GM23248 (cell line): ENCODE measurements at regions not wholly inside any gene's neighbourhood (a gene's known extent, or its start where the extent isn't known, plus 50 kb on each side); places are given as distances from the start of the nearest gene placed in this dataset.
A peak's percentile ranks its signal among the peaks of the same experiment; 100 is the strongest.

Experiments
- DNase-seq: peaks from one replicate; pipeline ENCODE4 v3.0.0-alpha.2; 2015
- H2AFZ ChIP-seq: fragments of 200-600 bp; sonication (generic); 2 replicates; pipeline ENCODE4 v1.6.1; 2016; ENCODE audit warnings: antibody characterized with exemption
- H3F3A ChIP-seq: fragments of 200-600 bp; sonication (generic); 2 replicates; pipeline ENCODE4 v1.6.1; 2016; ENCODE audit warnings: mild to moderate bottlenecking, antibody characterized with exemption, mixed run types; ENCODE audit not compliant: insufficient read depth
- H3K27ac ChIP-seq: fragments of 200-600 bp; sonication (generic); 2 replicates; pipeline ENCODE4 v1.5.1; 2016; ENCODE audit warnings: mild to moderate bottlenecking
- H3K27me3 ChIP-seq: fragments of 200-600 bp; sonication (generic); replicated peaks from 2 replicates; pipeline ENCODE4 v1.6.1; 2016; ENCODE audit warnings: mild to moderate bottlenecking; ENCODE audit not compliant: insufficient read depth
- H3K36me3 ChIP-seq: fragments of 200-600 bp; sonication (generic); 2 replicates; pipeline ENCODE4 v1.6.1; 2016; ENCODE audit warnings: low read depth, mild to moderate bottlenecking
- H3K4me1 ChIP-seq: fragments of 200-600 bp; sonication (generic); 2 replicates; pipeline ENCODE4 v1.6.1; 2016; ENCODE audit warnings: mild to moderate bottlenecking; ENCODE audit not compliant: insufficient read depth
- H3K4me2 ChIP-seq: fragments of 200-600 bp; sonication (generic); one replicate; pipeline ENCODE4 v1.6.1; 2016; ENCODE audit warnings: mild to moderate bottlenecking; ENCODE audit not compliant: unreplicated experiment
- H3K4me3 ChIP-seq: fragments of 200-600 bp; sonication (generic); 2 replicates; pipeline ENCODE4 v1.5.1; 2016; ENCODE audit warnings: mild to moderate bottlenecking
- H3K79me2 ChIP-seq: fragments of 200-600 bp; sonication (generic); 2 replicates; pipeline ENCODE4 v1.6.1; 2016; ENCODE audit warnings: mild to moderate bottlenecking; ENCODE audit not compliant: insufficient read depth
- H3K9ac ChIP-seq: fragments of 200-600 bp; sonication (generic); 2 replicates; pipeline ENCODE4 v1.6.1; 2016; ENCODE audit warnings: mild to moderate bottlenecking
- H3K9me2 ChIP-seq: fragments of 200-600 bp; sonication (generic); 2 replicates; pipeline ENCODE4 v1.6.1; 2016; ENCODE audit warnings: mixed run types, mild to moderate bottlenecking, moderate library complexity; ENCODE audit not compliant: insufficient read depth
- H3K9me3 ChIP-seq: fragments of 200-600 bp; sonication (generic); one replicate; pipeline ENCODE4 v1.6.1; 2017; ENCODE audit warnings: low read depth
- H4K20me1 ChIP-seq: fragments of 200-600 bp; sonication (generic); 2 replicates; pipeline ENCODE4 v1.6.0; 2016; ENCODE audit not compliant: insufficient read depth
- EZH2 ChIP-seq: fragments of 200-600 bp; sonication (generic); IDR thresholded peaks from 2 replicates; pipeline ENCODE4 v1.6.1; 2018; ENCODE audit warnings: antibody characterized with exemption, mild to moderate bottlenecking; ENCODE audit not compliant: insufficient read depth, poor library complexity, severe bottlenecking
- EZH2phosphoT487 ChIP-seq: fragments of 200-600 bp; sonication (generic); IDR thresholded peaks from 2 replicates; pipeline ENCODE4 v1.6.1; 2018; ENCODE audit warnings: antibody characterized with exemption, moderate library complexity, mild to moderate bottlenecking, low read depth; ENCODE audit not compliant: insufficient read depth
- WGBS, 2 experiments: methylation state at CpG; one replicate each; pipeline ENCODE4 v1.1.6; 2015 to 2017; ENCODE audit warnings: low lambda C conversion rate in 2 of 2, low coverage in 1 of 2; ENCODE audit errors: missing lambda C conversion rate in 2 of 2; 5-methylcytosine and 5-hydroxymethylcytosine counted together
- in situ Hi-C: fragments of 300-500 bp; cut with MboI; formaldehyde crosslinking; loops from 2 replicates; pipeline ENCODE4 v1.15.0; 2020

DNA sequence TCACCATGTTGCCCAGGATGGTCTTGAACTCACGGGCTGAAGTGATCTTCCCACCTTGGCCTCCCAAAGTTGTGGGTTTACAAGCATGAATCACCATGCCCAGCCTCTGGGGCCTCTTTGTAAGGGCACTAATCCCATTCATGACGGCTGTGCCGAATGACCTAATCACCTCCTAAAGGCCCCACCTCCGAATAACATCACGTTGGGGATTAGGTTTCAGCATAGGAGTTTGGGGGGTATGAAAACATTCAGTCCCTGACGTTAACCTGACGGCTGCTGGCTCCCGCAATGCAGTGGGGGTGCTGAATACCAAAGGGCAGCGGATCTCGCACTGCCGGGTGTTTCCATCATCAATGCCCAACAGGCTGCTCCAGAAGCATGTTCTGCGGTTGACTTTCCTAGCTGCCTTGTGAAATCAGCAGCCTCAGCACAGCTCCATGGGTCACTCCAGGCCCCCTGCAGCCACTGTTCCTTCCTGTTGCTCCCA is 120.8 kb upstream of the SEC14L1 start:
- no peak overlapping the region for H3K9ac ChIP-seq
- WGBS, 2 experiments: 53 to 54% methylated on average over 12 of the region's 12 CpGs
- TF ChIP-seq EZH2 (no peak), EZH2phosphoT487 (no peak)
- DNase-seq: no peak
- H3K4me3 ChIP-seq: no peak overlapping the region
- no peaks in the 10 kb centered on the region for H3K4me1 ChIP-seq
- no peak overlapping the region for H2AFZ ChIP-seq
- H3K4me2 ChIP-seq: no peak overlapping the region
- no peaks in the 10 kb centered on the region for H3K9me2 ChIP-seq
- no peaks in the 10 kb centered on the region for H3K9me3 ChIP-seq
- H3F3A ChIP-seq: no peaks in the 10 kb centered on the region
- peaks cover 23% of the 10 kb centered on the region for H3K27me3 ChIP-seq
- H3K79me2 ChIP-seq: no peaks in the 10 kb centered on the region
- no peaks in the 10 kb centered on the region for H3K36me3 ChIP-seq
- in situ Hi-C loops: no loop called here
- no peaks in the 10 kb centered on the region for H4K20me1 ChIP-seq
- no peak overlapping the region for H3K27ac ChIP-seq

DNA sequence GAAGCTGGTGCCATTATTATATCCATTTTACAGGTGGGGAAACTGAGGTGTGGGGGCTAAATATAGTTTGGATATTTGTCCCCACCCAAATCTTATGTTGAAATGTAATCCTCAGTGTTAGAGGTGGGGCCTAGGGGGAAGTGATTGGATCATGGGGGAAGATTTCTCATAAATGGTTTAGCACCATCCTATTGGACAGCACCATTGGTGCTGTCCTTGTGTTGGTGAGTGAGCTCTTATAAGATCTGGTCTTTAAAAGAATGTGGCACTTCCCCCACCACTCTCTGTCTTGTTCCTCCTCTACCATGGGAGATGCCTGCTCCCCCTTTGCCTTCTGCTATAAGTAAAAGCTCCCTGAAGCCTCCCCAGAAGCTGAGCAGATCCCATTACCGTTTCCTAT is 119.8 kb upstream of the SEC14L1 start:
- Histone ChIP-seq H4K20me1 (no peaks in the 10 kb centered on the region), H3K4me2 (no peak overlapping the region), H2AFZ (no peak overlapping the region), H3K9me2 (no peaks in the 10 kb centered on the region), H3K4me1 (no peaks in the 10 kb centered on the region), H3K9me3 (no peaks in the 10 kb centered on the region), H3K9ac (no peak overlapping the region), H3K27ac (no peak overlapping the region), H3K27me3 (peaks cover 28% of the 10 kb centered on the region), H3K36me3 (no peaks in the 10 kb centered on the region), H3K4me3 (no peak overlapping the region), H3K79me2 (no peaks in the 10 kb centered on the region), H3F3A (no peaks in the 10 kb centered on the region)
- in situ Hi-C loops: no loop called here
- TF ChIP-seq EZH2phosphoT487 (no peak), EZH2 (no peak)
- 0 to 8% methylated on average over 1 of the region's 1 CpG for WGBS, 2 experiments
- no peak for DNase-seq

DNA sequence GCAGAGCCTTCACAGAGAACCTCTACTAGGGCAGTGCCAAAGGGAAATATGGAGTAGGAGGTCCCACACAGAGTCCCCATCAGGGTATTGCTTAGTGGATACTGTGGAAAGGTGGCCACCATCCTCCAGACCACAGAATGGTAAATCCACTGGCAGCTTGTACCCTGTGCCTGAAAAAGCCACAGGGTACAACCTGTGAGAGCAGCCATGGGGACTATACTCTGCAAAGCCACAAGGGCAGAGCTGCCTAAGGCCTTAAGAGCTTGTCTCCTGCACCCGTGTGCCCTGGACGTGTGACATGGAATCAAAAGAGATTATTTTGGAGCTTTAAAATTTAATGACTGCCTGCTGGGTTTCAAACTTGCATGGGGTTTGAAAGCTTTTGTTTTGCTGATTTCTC is 118.0 kb upstream of the SEC14L1 start:
- Histone ChIP-seq H3K9me3 (no peaks in the 10 kb centered on the region), H3K27ac (no peak overlapping the region), H3K36me3 (no peaks in the 10 kb centered on the region), H3K27me3 (peaks cover 28% of the 10 kb centered on the region), H3K4me2 (no peak overlapping the region), H2AFZ (no peak overlapping the region), H3K9ac (no peak overlapping the region), H3K4me3 (no peak overlapping the region), H4K20me1 (no peaks in the 10 kb centered on the region), H3K4me1 (no peaks in the 10 kb centered on the region), H3K9me2 (no peaks in the 10 kb centered on the region), H3K79me2 (no peaks in the 10 kb centered on the region), H3F3A (no peaks in the 10 kb centered on the region)
- TF ChIP-seq EZH2phosphoT487 (no peak), EZH2 (no peak)
- 0 to 4% methylated on average over 2 of the region's 2 CpGs for WGBS, 2 experiments
- no peak for DNase-seq
- in situ Hi-C loops: no loop called here

DNA sequence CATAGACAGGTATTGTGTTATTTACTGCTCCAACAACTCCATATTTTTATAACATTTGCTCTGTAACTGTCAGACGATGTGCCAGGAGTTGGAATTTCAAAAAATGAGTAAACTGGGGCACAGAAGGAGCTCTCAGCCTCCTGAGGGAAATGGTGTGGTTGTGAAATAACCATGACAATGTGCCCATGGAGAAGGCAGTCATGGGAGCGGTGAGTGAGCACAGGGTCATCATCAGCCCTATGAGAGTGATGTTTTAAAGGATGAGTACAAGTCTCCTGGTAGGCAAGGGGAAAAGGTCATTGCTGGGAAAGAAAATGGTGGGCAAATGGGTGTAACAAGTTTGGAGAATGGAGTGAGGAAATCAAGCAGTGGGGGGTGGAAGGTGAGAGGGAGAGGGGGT is 115.0 kb upstream of the SEC14L1 start:
- no peak for TF ChIP-seq EZH2phosphoT487
- no peak for TF ChIP-seq EZH2
- no peak overlapping the region for H3K27ac ChIP-seq
- in situ Hi-C loops: no loop called here
- peaks cover 29% of the 10 kb centered on the region; the same call in 1 of the 2 replicates for H3K27me3 ChIP-seq
- H3K9me3 ChIP-seq: no peaks in the 10 kb centered on the region
- no peak overlapping the region for H3K4me3 ChIP-seq
- no peak overlapping the region for H3K4me2 ChIP-seq
- no peaks in the 10 kb centered on the region for H4K20me1 ChIP-seq
- no peaks in the 10 kb centered on the region for H3K36me3 ChIP-seq
- no peak overlapping the region for H3K9ac ChIP-seq
- no peaks in the 10 kb centered on the region for H3F3A ChIP-seq
- DNase-seq: peak; percentile 32
- H3K79me2 ChIP-seq: no peaks in the 10 kb centered on the region
- no peaks in the 10 kb centered on the region for H3K9me2 ChIP-seq
- H3K4me1 ChIP-seq: no peaks in the 10 kb centered on the region
- H2AFZ ChIP-seq: no peak overlapping the region
- WGBS, 2 experiments: 32 to 41% methylated on average over 2 of the region's 2 CpGs

DNA sequence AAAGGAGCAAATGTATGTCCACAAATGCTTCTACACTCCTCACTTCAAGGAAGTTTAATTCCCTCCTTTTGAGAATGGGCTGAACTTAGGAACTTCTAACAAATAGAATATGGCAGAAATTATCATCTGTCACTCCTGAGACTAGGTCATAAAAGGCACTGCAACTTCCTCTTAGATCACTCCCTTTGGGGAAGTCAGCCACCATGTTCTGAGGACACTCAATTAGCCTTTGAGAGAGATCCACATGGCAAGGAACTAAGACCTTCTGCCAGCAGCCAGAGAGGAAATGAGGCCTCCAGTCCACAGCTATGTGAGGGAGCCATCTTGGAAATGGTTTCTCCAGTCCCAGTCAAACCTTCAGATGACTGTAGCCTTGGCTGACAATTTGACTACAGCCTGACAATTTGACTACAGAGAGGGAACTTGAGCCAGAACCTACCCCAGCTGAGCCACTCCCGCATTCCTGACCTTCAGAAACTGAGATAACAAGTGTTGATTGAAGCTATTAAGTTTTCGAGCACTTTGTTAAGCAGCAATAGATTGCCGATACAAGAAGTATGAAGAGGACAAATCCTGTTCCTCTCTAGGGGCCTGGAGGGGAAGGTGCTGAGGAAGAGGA is 113.4 kb upstream of the SEC14L1 start:
- Histone ChIP-seq H3K9me2 (no peaks in the 10 kb centered on the region), H2AFZ (no peak overlapping the region), H3F3A (no peaks in the 10 kb centered on the region), H3K9ac (no peak overlapping the region), H3K4me1 (no peaks in the 10 kb centered on the region), H3K4me3 (no peak overlapping the region), H3K27ac (no peak overlapping the region), H3K4me2 (no peak overlapping the region), H3K79me2 (no peaks in the 10 kb centered on the region), H3K27me3 (peaks cover 23% of the 10 kb centered on the region; the same call in 1 of the 2 replicates), H4K20me1 (no peaks in the 10 kb centered on the region), H3K36me3 (no peaks in the 10 kb centered on the region), H3K9me3 (no peaks in the 10 kb centered on the region)
- 55 to 66% methylated on average over 3 of the region's 3 CpGs for WGBS, 2 experiments
- in situ Hi-C loops: no loop called here
- TF ChIP-seq EZH2phosphoT487 (no peak), EZH2 (no peak)
- DNase-seq: no peak
